ENCODE measurements at regions not wholly inside any gene's neighbourhood (a gene's known extent, or its start where the extent isn't known, plus 50 kb on each side); places are given as distances from the start of the nearest gene placed in this dataset.

DNA sequence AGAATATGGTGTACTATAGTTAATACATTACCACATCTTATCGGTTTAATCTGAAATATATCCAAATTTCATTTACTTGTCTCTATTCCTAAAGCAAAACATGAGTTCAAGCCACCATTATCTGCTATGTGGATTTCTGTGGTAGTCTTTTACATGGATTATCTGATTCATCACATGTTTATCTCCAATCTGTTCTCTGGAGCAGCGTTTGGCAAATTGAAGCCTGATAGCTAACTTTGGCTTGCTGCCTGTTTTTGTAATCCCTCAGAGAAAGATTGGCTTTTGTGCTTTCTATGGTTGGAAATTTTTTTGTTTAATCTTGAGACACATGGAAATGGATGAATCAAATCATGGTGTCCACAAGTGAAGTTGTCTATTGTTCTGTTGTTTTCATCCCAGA, 274.3 kb downstream of the JRKL start:
- Histone ChIP-seq H3K27ac (no peak overlapping the region), H3K4me3 (ENCODE audit: low read depth, low read length) (no peak overlapping the region), H3K36me3 (replicated peaks) (no peaks in the 10 kb centered on the region), H3K27me3 (replicated peaks) (no peaks in the 10 kb centered on the region)
- in situ Hi-C loops (cut with HindIII; ENCODE audit: low pct_ligation_motif_present, low sequenced_read_pairs) = no loop called here
- no peak for DNase-seq
- TF ChIP-seq, protein P1, sequence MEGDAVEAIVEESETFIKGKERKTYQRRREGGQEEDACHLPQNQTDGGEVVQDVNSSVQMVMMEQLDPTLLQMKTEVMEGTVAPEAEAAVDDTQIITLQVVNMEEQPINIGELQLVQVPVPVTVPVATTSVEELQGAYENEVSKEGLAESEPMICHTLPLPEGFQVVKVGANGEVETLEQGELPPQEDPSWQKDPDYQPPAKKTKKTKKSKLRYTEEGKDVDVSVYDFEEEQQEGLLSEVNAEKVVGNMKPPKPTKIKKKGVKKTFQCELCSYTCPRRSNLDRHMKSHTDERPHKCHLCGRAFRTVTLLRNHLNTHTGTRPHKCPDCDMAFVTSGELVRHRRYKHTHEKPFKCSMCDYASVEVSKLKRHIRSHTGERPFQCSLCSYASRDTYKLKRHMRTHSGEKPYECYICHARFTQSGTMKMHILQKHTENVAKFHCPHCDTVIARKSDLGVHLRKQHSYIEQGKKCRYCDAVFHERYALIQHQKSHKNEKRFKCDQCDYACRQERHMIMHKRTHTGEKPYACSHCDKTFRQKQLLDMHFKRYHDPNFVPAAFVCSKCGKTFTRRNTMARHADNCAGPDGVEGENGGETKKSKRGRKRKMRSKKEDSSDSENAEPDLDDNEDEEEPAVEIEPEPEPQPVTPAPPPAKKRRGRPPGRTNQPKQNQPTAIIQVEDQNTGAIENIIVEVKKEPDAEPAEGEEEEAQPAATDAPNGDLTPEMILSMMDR (IDR thresholded peaks at IDR 0.05; ENCODE audit: low read depth, low read length, missing control alignments) = no peak

- in situ Hi-C loops (cut with HindIII; ENCODE audit: low pct_ligation_motif_present, low sequenced_read_pairs) = no loop called here
- Histone ChIP-seq H3K27me3 (replicated peaks) (no peaks in the 10 kb centered on the region), H3K4me3 (ENCODE audit: low read depth, low read length) (no peak overlapping the region), H3K36me3 (replicated peaks) (no peaks in the 10 kb centered on the region), H3K27ac (no peak overlapping the region)
- no peak for DNase-seq
- TF ChIP-seq, protein P1 (IDR thresholded peaks at IDR 0.05; ENCODE audit: low read depth, low read length, missing control alignments) = no peak
Measured at GRCh38 chr11:96680211-96681018, 290.6 kb downstream of the JRKL start.

DNA sequence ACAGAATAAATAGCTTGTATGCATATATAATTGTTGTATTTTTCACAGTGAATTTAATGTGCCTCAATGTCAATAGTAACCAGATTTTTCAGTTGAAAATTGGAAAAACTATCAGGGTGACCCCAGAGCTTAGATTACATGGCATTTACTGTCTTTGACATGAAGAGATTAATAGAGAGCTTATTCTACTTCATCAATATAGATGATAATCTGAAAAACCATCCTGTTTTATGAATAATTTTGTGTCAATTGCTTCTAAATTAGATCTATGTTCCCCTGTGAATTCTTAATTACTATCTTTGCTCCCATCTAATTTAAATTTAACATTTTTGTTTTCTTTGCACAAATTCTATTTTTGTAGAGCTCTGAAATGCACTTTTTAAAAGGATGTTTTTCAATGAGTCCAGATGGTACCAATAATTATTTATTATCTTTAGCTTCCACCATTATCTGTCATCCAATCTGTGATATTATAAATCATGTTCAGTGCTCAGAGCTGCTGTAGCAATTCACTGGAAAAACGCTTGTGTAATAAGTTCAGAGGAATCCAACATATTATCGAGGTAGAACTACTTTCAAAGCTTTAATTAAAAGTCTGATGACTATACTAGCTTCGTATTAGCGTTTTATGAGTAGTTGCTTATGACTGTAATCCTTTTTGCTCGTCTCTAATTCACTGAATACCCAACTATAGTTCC, 291.4 kb downstream of the JRKL start:
- in situ Hi-C loops (cut with HindIII; ENCODE audit: low pct_ligation_motif_present, low sequenced_read_pairs) = no loop called here
- no peak overlapping the region for H3K27ac ChIP-seq
- no peaks in the 10 kb centered on the region for H3K36me3 ChIP-seq (replicated peaks)
- TF ChIP-seq, protein P1 (IDR thresholded peaks at IDR 0.05; ENCODE audit: low read depth, low read length, missing control alignments) = no peak
- H3K27me3 ChIP-seq (replicated peaks) = no peaks in the 10 kb centered on the region
- H3K4me3 ChIP-seq (ENCODE audit: low read depth, low read length) = no peak overlapping the region
- no peak for DNase-seq

DNA sequence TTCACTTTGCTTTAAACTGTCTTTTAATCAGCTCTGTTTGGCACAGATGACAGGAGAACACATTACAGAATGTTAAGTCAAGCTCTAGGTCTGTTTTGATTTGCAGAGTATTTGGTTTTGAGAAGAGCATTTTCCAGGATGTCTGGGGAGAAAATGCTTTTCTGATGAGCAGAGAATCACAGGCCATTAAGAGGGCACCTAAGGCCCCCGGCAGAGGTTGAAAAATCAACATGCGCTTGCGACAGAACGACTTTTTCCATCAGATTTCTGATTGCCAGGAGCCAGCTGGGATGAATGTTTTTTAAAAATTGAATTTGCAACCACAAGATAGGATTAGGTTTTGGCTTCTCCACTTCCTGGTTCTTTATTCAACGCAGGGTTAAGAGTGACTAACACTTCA, 304.5 kb downstream of the JRKL start:
- Histone ChIP-seq H3K4me3 (ENCODE audit: low read depth, low read length) (no peak overlapping the region), H3K27me3 (replicated peaks) (no peaks in the 10 kb centered on the region), H3K36me3 (replicated peaks) (no peaks in the 10 kb centered on the region), H3K27ac (no peak overlapping the region)
- TF ChIP-seq, protein P1 (IDR thresholded peaks at IDR 0.05; ENCODE audit: low read depth, low read length, missing control alignments) = no peak
- no peak for DNase-seq
- in situ Hi-C loops (cut with HindIII; ENCODE audit: low pct_ligation_motif_present, low sequenced_read_pairs) = no loop called here

- TF ChIP-seq, protein P1 (IDR thresholded peaks at IDR 0.05; ENCODE audit: low read depth, low read length, missing control alignments) = no peak
- Histone ChIP-seq H3K36me3 (replicated peaks) (no peaks in the 10 kb centered on the region), H3K4me3 (ENCODE audit: low read depth, low read length) (no peak overlapping the region), H3K27me3 (replicated peaks) (no peaks in the 10 kb centered on the region), H3K27ac (no peak overlapping the region)
- in situ Hi-C loops (cut with HindIII; ENCODE audit: low pct_ligation_motif_present, low sequenced_read_pairs) = no loop called here
- DNase-seq = no peak
Measured at GRCh38 chr11:96696731-96697130, 306.9 kb downstream of the JRKL start.

All from brain microvascular endothelial cell (primary cell).